T47D (cell line): ENCODE measurements at regions not wholly inside any gene's neighbourhood (a gene's known extent, or its start where the extent isn't known, plus 50 kb on each side); places are given as distances from the start of the nearest gene placed in this dataset.

ENCODE experiments used
- DNase-seq, 2 experiments: peaks; one replicate each; pipeline versions ENCODE4 v3.0.0 to v3.0.0-alpha.2; 2011 to 2012; ENCODE audit warnings: low read depth in 1 of 2, low spot score in 1 of 2
- JUND ChIP-seq: IDR thresholded peaks from 2 replicates; pipeline ENCODE4 v1.6.1; 2012; ENCODE audit warnings: low read depth
- in situ Hi-C: cut with HindIII; loops from 2 replicates; pipeline ENCODE4 v1.10.0; 2016; ENCODE audit warnings: low sequenced_read_pairs, low pct_unique_long_range_greater_than_20kb

DNA sequence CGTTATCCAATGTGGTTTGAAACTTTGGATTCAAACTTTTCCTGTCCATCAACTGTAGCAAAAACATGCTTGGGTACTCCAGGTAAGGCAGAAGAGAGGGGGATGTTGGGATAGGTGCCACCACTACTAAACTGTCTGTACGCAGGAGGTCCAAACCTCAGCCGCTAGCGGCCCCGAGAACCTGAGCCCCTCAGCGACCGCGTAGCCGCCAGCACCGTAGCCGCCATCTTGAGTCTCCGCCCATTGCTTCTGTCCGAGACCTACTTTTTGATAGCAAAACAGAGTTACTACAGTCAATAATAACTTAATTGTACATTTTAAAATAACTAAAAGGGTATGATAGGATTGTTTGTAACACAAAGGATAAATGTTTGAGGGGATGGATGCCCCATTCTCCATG lies 119.9 kb upstream of the GRID2 start:
- no peak for DNase-seq
- in situ Hi-C loops, result no loop called here
- TF ChIP-seq JUND, result no peak

GRCh38 chr4:92184566-92184965 lies 119.2 kb upstream of the GRID2 start:
- no peak for TF ChIP-seq JUND
- DNase-seq, result no peak
- in situ Hi-C loops, result no loop called here

DNA sequence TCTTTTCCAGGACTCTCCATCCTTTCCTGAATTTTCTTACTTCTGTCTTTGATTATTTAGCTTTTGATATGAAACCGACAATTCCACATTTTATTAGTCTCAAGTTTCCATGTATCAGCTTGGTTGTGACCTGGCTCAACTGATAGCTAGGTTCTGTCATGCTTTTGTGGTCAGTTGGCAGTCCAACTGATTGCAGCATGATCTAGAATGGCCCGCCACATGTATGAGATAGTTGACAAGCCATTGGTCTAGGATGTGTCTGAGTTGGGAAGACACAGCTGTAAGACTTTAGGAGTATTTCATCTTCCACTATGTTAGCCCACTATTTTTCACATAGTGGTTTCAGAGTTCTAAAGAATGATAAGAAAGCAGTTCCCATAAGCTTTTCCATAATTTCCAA lies 117.5 kb upstream of the GRID2 start:
- in situ Hi-C loops, result no loop called here
- TF ChIP-seq JUND, result no peak
- DNase-seq, result no peak

DNA sequence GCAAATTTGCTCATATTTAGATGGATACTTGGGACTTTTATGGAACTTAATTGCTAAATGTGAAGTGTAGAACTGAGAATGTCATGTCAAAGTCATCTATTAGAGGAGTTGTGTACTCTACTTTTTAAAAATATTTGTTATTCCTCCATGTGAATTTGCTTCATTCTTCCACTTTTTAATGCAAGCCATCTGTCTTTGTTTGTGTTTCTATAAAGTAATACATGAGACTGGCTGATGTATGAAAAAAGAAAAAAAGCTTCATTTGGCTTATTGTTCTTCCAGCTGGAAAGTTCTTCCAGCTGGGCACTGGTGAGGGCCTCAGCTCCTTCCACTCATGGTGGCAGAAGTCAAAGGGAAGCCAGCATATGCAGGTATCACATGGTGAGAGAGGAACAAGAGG lies 114.6 kb upstream of the GRID2 start:
- no peak for DNase-seq
- TF ChIP-seq JUND, result no peak
- in situ Hi-C loops, result no loop called here

DNA sequence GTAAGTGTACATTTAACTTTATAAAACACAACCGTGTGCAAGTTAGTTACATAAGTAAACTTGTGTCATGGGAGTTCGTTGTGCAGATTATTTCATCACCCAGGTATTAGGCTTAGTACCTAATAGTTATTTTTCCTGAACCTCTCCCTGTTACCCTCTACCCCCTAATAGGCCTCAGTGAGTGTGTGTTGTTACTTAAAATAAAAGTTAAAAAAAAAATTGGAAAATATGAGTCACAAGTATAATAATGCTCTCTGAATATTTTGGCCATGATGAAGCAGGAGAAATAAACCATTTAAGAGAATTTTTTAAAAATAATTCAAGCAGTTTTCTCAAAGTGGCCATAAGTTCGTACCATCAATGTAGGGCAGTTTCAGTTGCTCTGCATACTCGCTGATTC lies 105.1 kb upstream of the GRID2 start:
- in situ Hi-C loops, result no loop called here
- no peak for DNase-seq

GRCh38 chr4:92199135-92199534 lies 104.6 kb upstream of the GRID2 start:
- no peak for DNase-seq
- in situ Hi-C loops, result no loop called here

More for the DNA sequence above, 105.1 kb upstream of the GRID2 start:
- no peak for TF ChIP-seq JUND

DNA sequence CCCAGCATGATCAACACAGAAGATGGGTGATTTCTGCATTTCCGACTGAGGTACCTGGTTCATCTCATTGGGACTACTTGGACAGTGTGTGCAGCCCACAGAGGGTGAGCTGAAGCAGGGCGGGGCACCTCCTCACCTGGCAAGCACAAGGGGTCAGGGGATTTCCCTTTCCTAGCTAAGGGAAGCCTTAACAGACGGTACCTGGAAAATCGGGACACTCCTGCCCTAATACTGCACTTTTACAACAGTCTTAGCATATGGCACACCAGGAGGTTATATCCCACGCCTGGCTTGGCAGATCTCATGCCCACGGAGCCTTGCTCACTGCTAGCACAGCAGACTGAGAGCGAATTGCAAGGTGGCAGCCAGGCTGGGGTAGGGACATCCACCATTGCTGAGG lies 92.9 kb upstream of the GRID2 start:
- no peak for TF ChIP-seq JUND
- no peak for DNase-seq
- in situ Hi-C loops, result no loop called here

More at GRCh38 chr4:92199135-92199534, 104.6 kb upstream of the GRID2 start:
- TF ChIP-seq JUND, result no peak

GRCh38 chr4:92215476-92215875 lies 88.3 kb upstream of the GRID2 start:
- no peak for DNase-seq
- in situ Hi-C loops, result no loop called here
- no peak for TF ChIP-seq JUND

DNA sequence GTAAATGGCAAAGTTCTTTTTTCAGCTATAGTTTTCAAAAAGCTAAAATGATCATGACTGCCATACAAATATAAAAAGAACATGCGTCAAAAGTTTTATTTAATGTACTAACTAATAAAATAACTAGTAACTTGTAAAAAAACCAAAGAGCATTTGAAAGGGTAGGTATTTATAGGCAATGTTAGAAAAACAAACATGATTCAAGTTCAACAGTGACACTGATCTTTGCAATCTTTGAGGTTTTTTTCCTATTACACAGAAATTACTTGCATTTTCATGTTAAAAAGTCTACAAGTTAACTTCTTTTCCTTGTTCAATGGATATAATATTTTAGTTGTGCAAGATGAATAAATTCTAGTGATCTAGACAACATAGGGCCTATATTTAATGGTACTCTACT lies 72.3 kb upstream of the GRID2 start:
- in situ Hi-C loops, result no loop called here
- no peak for TF ChIP-seq JUND
- no peak for DNase-seq

- no peak for DNase-seq
- TF ChIP-seq JUND, result no peak
- in situ Hi-C loops, result no loop called here
Measured at GRCh38 chr4:92232566-92232965, 71.2 kb upstream of the GRID2 start.

DNA sequence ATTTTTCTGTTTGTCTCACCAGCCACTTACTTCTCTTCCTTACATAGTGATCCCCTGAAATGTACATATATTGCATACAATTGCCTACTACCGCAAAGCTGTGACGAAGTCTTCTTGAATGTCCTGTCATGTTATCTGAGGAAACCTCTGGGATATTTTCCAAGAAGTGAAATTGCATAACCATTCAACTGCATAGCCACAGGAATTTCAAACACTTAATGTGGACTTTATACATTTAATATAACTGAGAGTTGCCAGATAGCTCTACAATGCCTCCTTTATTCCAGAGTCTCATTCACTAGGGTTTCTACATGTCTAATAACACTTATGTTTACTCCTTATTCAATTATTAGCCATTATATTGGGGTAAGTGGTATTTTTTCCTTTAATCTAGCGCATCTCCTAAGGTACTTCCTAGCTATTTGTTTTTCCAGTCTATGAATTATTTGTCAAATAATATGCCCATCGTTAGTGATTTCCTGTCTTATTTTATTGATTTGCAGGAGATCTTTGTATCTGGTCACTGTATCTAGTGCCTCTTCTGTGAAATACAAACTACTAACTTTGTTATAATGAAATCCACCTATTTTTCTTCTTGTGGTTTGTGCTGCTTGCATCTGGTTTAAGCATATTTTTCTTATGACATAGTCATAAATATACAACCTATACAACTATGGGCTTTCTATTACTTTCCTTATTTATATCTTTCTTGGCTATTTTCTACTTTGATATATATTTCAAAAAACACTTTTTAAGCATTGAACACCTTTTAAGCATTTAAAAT lies 69.2 kb upstream of the GRID2 start:
- DNase-seq, result peak in 1 of 2 experiments; percentile 57
- no peak for TF ChIP-seq JUND
- in situ Hi-C loops, result no loop called here

GRCh38 chr4:92235731-92236130 lies 68.0 kb upstream of the GRID2 start:
- DNase-seq, result no peak
- in situ Hi-C loops, result no loop called here
- TF ChIP-seq JUND, result no peak

DNA sequence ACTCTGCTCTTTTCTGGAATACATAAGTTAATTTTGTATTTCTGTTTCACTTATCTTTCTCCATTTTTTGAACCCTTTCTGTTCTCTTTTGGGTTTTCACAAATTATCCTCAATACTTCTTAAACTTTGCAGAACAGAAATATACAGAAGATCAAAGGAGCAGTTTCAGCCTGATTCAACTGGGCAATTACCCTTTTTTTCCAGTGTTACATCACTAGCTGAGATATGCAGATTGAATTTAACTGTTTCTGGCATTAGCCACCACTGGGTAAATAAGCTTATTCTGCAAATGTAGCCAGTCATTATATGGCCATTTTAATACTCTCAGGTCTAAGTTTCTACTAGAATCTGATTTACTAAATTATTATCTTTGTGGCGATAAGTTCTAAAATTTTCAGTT lies 66.9 kb upstream of the GRID2 start:
- no peak for TF ChIP-seq JUND
- no peak for DNase-seq
- in situ Hi-C loops, result no loop called here

DNA sequence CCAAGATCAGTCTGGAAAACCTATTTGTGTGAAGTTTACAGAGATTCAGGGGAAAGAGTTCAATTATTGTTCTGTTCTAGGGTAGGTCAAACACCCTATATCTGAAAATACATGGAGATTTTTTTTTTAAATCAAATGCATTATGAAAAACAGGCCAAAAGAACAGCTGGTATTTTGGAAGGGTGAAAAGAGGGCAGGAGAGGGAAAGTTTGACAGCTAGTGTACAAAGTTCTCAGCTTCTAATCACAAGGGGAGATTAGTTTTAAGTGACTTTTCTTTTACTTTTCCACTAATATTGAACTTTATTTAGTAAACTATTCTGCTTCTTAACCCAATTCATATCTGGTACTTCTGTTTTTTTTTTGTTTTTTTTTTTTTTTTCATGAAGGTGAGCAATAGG lies 66.2 kb upstream of the GRID2 start:
- DNase-seq, result no peak
- no peak for TF ChIP-seq JUND
- in situ Hi-C loops, result no loop called here
